Occipital lobe (tissue), 1 donor: ENCODE measurements at regions not wholly inside any gene's neighbourhood (a gene's known extent, or its start where the extent isn't known, plus 50 kb on each side); places are given as distances from the start of the nearest gene placed in this dataset.

ENCODE experiments used
- DNase-seq: peaks from one replicate; lab custom pipeline; 2025; lab: John Stamatoyannopoulos, UW

- no peak for DNase-seq
Measured at GRCh38 chr2:16261071-16261470, 320.7 kb downstream of the MYCN start.

GRCh38 chr2:16260041-16260830, 319.9 kb downstream of the MYCN start:
- DNase-seq, result no peak

GRCh38 chr2:16259010-16259409, 318.7 kb downstream of the MYCN start:
- no peak for DNase-seq

- DNase-seq, result no peak
Measured at GRCh38 chr2:16258350-16258749, 318.0 kb downstream of the MYCN start.

- DNase-seq, result no peak
Measured at GRCh38 chr2:16257322-16258028, 317.1 kb downstream of the MYCN start.

DNA sequence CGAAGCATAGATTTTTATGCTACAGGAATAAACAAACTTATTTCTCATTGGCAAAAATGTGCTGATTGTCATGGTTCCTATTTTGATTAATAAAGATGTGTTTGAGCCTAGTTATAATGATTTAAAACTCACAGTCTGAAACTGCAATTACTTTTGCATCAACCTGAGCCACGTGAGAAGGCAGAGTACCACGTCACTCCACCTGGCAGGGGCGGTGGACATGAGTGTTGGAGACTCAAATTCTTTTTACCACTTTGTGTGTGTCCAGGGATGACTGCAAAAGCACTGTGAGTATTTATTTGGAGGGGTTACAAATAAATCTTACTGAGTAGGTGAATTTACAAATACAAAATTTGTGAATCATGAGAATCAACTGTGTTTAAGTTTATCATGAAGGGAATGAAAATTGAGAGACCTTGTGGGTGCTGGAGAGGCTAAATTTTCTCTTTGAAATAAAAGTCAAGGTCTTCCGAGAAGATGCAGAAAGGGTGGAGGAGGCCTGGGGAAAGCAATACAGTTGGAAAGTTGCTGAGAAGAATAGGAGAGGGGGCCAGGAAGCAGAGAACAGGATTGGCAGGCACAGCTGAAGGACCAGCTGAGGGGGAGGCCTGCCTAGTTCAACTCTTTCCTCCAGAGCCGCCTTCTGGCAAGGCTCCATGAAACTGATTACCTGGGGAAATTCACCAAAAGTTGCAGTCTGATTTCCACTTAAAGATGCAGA, 316.4 kb downstream of the MYCN start:
- DNase-seq, result no peak

GRCh38 chr2:16255120-16255519, 314.8 kb downstream of the MYCN start:
- DNase-seq, result no peak

DNA sequence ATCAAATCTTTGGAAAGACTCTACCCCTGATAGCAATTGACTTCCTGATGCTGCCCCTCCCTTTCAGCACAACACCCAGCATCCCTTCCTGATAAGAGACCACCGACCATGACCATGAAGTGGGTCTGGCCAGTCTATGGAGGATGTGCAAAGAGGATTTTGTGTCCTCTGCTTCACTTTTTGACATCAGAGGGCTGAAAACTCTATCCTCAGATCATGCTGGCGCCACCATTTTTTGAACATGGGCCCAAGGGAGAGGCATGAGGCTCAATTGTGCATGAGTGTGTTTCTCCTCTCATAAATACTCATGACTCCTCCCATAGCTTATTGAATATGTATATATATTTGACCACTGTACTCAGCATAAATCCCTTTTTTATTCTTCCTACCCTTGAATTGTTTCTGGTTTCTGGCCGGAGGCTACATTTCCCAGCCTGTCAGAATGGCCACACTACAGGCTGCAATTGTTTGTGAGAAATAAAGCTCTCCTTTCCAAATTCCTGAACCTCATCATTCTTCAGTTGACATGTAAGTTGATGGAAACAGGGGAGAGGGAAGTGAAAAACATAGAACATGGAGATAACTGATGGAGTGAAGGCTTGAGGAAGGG, 314.1 kb downstream of the MYCN start:
- DNase-seq, result no peak

GRCh38 chr2:16253291-16253690, 312.9 kb downstream of the MYCN start:
- no peak for DNase-seq

- DNase-seq, result no peak
Measured at GRCh38 chr2:16252891-16253290, 312.5 kb downstream of the MYCN start.

- no peak for DNase-seq
Measured at GRCh38 chr2:16252251-16252650, 311.9 kb downstream of the MYCN start.

DNA sequence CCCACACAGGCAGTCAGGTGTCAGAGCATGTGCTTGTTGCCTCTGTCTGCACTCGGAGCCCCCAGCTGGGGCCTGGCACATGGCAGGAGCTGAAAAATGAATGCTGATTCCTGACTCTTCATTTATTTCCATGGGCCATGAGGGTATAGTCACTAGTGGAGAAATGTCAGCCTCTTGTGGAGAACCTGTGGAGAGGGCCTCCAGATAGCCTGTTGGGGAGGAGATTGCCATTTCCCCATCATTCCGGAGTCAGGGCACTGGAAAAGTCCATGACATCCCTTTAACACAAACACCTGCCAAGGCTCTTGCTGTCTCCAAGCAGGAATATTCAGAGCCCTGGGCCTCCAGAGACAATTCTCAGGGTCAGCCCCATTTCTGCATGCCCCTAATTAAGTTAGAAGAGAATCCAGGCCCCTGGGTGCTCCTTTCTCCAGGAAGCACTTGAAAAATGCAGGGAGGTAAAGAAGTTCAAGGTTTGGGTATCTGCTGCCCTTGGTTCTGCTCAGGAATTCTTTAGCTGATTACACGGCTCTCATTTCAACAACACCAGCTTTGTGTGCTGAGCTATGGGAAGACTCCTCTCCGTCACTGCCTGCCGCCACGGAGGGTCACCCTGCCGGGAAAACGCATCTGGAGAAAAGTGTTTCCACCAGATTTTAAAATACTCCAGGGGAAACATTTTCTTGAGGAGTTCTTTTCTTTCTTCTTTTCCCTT, 311.3 kb downstream of the MYCN start:
- DNase-seq, result no peak

DNA sequence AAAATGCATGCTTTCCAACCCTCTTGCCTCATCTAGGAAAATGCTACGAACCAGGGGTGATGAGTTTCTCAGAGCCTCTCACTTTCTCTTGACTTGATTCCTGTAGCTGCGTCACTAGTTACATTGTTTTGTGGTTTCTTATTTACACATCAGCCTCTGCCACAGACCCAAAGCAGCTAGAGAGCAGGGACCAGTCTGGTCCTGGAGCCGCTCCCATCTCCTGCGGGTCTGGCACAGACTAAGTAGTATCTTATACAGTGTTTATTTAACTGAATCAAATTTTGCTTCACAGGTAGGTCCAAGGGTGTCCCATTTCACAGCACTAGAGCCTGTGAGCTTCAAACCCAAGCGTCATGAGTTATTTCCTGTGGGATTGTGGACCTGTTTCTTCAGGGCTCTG, 310.5 kb downstream of the MYCN start:
- no peak for DNase-seq

DNA sequence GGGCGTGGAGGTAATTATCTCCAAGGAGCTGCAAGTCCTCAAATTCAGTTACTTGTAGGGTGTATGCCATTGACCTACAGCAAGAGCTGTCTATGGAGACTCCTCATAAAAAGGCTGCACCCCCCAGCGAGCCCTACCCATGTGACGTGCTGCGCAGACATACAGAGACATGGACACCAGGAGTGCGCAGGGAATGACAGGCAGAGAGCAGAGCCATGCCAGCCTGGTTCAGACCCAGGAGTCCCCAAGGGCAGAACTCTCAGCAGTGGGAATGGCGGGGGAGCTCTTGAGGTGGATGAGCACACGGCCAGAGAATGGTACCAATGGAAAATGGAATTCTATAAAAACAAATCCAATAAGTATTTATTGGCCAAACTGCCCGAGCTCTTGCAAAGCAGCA, 310.1 kb downstream of the MYCN start:
- DNase-seq, result no peak

DNA sequence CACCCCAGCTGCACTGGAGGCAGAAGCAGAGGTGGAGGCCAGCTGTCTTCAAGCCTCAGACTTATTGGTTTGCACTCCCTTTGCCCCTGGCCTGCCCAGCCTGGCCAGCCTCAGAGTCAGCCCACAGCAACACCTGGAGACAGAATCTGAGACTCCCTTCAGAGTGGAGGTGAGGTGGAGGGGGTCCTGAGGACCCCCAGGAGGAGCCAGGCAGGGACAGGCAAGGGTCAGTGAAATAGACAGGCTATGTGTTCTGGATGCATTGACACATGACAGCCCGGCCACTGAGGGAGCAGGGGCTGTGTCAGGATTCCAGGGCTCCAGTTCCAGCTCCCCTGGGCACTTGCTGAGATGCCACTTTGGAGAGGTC, 309.7 kb downstream of the MYCN start:
- DNase-seq, result no peak

DNA sequence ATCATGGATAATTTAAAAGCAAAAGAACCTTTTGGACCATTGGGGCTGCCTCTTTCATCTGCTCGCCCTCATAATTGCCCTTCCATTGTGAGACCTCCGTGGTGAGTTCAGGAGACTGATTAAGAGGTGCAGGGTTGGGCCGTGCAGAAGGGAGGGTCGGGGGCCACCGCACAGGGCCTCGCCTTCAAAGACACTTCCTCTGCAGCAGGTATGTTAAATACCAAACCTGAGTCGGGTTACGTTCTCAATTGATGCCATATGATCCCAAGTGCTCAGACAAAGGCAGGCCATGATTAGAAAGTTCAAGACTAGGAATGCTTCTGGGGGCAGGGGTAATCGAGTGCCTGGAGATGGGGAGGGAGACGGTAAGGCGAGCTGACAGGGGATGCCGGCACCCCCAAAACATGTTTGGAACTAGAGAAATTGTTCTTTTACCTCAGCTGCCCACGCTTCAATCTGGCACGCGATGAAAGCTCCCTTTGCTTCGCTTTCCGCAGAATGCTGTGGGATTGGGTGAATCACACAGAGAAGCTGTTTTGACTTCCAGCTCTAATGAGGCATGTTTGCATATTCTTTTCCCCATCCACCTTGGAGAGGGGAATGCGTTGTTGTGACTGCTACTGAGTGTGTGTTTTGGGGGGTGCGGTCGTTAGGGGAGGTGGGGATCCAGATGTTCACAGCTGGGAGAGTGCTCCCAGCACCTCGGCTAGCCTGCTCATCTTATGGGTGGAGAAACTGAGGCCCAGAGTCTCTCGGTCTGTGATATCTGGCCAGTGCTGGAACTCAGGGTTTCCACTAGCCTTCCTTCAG, 309.1 kb downstream of the MYCN start:
- DNase-seq, result no peak

DNA sequence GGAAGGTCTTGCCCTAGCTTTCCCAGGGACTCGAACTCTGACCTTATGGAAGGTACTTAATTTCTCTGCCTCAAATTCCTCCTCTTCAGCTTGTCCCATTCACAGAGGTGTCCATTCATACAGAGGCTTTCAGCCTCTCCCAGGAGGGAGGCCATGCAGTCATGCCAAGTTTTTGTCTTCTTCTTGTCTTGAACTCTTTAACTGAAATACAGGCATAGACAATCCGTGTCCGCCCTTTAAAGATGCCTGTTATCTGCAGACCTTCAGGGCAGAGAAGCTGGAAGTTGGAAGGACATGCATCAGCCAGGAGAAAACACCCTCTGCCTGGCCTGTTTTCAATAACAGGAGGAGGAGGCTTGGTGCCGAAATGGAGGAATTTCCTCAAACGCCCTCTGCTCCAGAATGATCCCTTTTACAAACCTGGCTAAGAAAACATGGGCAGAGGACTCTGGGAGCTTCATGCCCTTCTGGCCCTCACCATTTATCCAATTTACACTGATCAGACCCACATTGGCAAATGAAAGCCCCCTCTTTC, 308.3 kb downstream of the MYCN start:
- DNase-seq, result no peak

DNA sequence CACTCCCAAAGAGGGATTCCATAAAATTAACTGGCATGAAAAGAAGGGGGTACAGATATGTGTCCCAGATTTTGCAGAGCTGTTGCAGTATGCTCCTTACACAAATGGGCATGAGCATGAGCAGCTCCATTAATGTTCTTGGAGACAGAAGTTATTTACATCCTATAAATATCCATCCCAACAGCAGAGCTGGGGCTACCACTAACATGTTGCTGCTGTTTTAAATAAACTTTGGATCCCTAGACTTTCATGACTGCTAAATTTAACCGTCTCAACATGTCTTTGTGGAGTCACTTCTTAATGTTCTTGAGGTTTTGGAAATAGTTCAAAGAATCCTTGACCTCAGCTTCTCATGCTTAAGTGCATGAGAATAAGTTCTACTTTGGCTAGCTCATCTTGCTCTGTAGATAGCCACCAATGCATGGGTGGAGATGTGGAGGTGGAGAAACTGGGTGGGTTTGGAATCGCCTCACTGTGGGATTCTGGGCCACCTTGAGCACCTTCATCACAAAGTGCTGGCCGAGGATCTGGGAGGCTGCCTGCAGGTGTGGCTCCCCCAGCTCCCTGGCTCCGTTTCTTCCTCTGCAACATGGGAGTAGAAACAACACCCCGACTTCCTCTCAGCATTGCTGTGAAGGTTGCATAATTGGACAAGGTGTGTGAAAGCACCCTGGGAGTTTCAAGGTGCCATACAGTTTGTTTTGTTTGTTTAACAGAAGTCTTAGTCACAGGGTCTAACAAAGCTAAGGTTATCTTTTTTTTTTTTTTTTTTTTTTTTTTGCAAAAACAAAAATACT, 307.2 kb downstream of the MYCN start:
- no peak for DNase-seq

DNA sequence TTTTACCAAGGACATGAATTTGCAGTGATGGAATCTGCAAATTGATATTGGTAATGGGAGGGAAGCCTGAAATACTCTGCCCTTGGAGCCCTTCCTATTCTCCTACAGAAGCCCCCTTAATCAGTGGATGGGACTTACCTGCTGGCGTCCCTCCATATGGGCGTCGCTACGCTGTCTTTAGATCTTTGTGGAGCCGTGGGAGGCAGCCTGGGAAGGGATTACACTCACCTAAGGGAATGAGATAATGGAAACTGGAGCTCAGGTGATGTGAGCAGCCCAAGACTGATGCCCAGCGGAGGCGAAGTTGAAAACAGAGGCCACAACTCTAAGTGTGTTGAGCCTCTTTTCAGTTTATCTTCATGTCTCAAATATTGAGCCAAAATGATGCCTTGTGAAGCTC, 306.6 kb downstream of the MYCN start:
- no peak for DNase-seq
